ENCODE measurements at regions not wholly inside any gene's neighbourhood (a gene's known extent, or its start where the extent isn't known, plus 50 kb on each side); places are given as distances from the start of the nearest gene placed in this dataset.
A peak's percentile ranks its signal among the peaks of the same experiment; 100 is the strongest.
"Not testable (repeated sequence)": the region's sequence is repeated elsewhere in the genome, so short reads cannot be mapped to it uniquely, and the experiment has no call there.

- no peak overlapping the region for H3K27ac ChIP-seq
- no peak overlapping the region for H3K4me3 ChIP-seq
- ATAC-seq, result no peak
- peaks cover 0 to 7% (median 0%) of the 10 kb centered on the region in 4 donors for H3K4me1 ChIP-seq
- intact Hi-C loops (cut with DNase I), result no loop called here
- WGBS (ENCODE audit: insufficient coverage, low coverage, low lambda C conversion rate, missing lambda C conversion rate), result 85% methylated on average over 4 of the region's 4 CpGs
- no peaks in the 10 kb centered on the region for H3K36me3 ChIP-seq
- TF ChIP-seq POLR2A (IDR thresholded peaks at IDR 0.05), result no peak
- TF ChIP-seq, protein P1, sequence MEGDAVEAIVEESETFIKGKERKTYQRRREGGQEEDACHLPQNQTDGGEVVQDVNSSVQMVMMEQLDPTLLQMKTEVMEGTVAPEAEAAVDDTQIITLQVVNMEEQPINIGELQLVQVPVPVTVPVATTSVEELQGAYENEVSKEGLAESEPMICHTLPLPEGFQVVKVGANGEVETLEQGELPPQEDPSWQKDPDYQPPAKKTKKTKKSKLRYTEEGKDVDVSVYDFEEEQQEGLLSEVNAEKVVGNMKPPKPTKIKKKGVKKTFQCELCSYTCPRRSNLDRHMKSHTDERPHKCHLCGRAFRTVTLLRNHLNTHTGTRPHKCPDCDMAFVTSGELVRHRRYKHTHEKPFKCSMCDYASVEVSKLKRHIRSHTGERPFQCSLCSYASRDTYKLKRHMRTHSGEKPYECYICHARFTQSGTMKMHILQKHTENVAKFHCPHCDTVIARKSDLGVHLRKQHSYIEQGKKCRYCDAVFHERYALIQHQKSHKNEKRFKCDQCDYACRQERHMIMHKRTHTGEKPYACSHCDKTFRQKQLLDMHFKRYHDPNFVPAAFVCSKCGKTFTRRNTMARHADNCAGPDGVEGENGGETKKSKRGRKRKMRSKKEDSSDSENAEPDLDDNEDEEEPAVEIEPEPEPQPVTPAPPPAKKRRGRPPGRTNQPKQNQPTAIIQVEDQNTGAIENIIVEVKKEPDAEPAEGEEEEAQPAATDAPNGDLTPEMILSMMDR (IDR thresholded peaks at IDR 0.05), result no peak
- no peaks in the 10 kb centered on the region for H3K9me3 ChIP-seq
- H3K27me3 ChIP-seq, result no peaks in the 10 kb centered on the region
- DNase-seq, result no peak
Measured at GRCh38 chr4:14918336-14918735, 83.9 kb upstream of the CPEB2 start.

DNA sequence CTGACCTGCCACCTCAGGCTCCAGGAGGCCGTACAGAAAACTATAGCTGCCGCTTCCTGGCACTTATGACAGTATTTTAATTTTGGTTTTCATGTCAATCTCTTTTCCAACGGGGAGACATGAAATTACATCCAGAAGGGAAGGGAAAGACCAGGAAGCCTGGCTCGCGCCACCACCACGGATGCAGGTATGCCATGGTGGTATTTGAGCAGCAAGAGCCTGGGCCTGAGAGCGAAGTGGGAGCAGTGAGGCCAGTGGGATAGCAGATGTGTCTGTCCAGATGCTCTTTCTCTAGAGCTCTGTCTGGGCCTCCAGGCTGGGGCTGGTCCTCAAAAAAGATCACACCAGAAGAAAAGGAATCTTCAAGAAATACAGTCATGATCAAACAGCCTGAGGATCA lies 82.5 kb upstream of the CPEB2 start:
- Histone ChIP-seq H3K36me3 (no peaks in the 10 kb centered on the region), H3K27ac (no peak overlapping the region), H3K4me3 (no peak overlapping the region), H3K4me1 (peaks cover 0 to 7% (median 0%) of the 10 kb centered on the region in 4 donors), H3K27me3 (no peaks in the 10 kb centered on the region), H3K9me3 (no peaks in the 10 kb centered on the region)
- DNase-seq (no peak), ATAC-seq (no peak)
- intact Hi-C loops (cut with DNase I), result no loop called here
- WGBS (ENCODE audit: insufficient coverage, low coverage, low lambda C conversion rate, missing lambda C conversion rate), result 89% methylated on average over 6 of the region's 7 CpGs
- no peak for TF ChIP-seq POLR2A (IDR thresholded peaks at IDR 0.05)
- TF ChIP-seq, protein P1 (IDR thresholded peaks at IDR 0.05), result no peak

GRCh38 chr4:14920237-14920636 lies 82.0 kb upstream of the CPEB2 start:
- ATAC-seq (no peak), DNase-seq (no peak)
- Histone ChIP-seq H3K9me3 (no peaks in the 10 kb centered on the region), H3K27me3 (no peaks in the 10 kb centered on the region), H3K4me3 (no peak overlapping the region), H3K4me1 (peaks cover 0 to 7% (median 0%) of the 10 kb centered on the region in 4 donors), H3K27ac (no peak overlapping the region), H3K36me3 (no peaks in the 10 kb centered on the region)
- WGBS (ENCODE audit: insufficient coverage, low coverage, low lambda C conversion rate, missing lambda C conversion rate), result 80% methylated on average over 1 of the region's 3 CpGs
- TF ChIP-seq POLR2A (IDR thresholded peaks at IDR 0.05), result no peak
- TF ChIP-seq, protein P1 (IDR thresholded peaks at IDR 0.05), result no peak
- intact Hi-C loops (cut with DNase I), result no loop called here

DNA sequence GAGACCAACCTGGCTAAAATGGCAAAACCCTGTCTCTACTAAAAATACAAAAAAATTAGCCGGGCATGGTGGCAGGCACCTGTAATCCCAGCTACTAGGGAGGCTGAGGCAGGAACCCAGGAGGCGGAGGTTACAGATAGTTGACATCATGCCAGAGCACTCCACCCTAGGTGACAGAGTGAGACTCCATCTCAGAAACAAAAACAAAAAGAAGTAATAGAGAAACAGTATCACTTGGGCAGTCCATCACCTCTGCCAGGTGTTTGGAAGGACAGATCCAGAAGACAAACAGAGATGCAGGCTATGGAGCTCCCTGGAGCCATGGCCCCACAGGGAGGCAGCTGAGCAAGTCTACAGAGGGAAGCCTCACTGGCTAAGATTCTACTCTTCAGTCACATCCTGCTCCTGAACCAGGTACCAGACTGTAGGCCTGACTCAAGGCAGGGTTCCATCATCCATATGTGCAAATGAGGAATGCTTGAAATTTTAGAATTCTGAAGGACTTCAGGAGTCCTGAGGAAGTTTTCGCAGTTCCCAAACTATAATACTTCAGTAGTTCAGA lies 81.4 kb upstream of the CPEB2 start:
- WGBS (ENCODE audit: insufficient coverage, low coverage, low lambda C conversion rate, missing lambda C conversion rate), result 87% methylated on average over 2 of the region's 3 CpGs
- no peak overlapping the region for H3K27ac ChIP-seq
- no peaks in the 10 kb centered on the region for H3K27me3 ChIP-seq
- H3K4me1 ChIP-seq, result peaks cover 0 to 7% (median 0%) of the 10 kb centered on the region in 4 donors
- TF ChIP-seq, protein P1 (IDR thresholded peaks at IDR 0.05), result no peak
- TF ChIP-seq POLR2A (IDR thresholded peaks at IDR 0.05), result no peak
- no peaks in the 10 kb centered on the region for H3K36me3 ChIP-seq
- no peak for DNase-seq
- no peak overlapping the region for H3K4me3 ChIP-seq
- peak in 3 of 4 donors; percentile 42 to 48 (median 42) for ATAC-seq
- H3K9me3 ChIP-seq, result no peaks in the 10 kb centered on the region
- intact Hi-C loops (cut with DNase I), result no loop called here

- H3K27ac ChIP-seq; H3K4me1 ChIP-seq; intact Hi-C loops (cut with DNase I); DNase-seq; H3K27me3 ChIP-seq; H3K4me3 ChIP-seq; ATAC-seq; H3K36me3 ChIP-seq; H3K9me3 ChIP-seq: not testable (repeated sequence)
- WGBS (ENCODE audit: insufficient coverage, low coverage, low lambda C conversion rate, missing lambda C conversion rate), result 52% methylated on average over 2 of the region's 2 CpGs
Measured at GRCh38 chr4:14921781-14922180, 80.5 kb upstream of the CPEB2 start.
